OCI-LY7 (cell line): ENCODE measurements at regions not wholly inside any gene's neighbourhood (a gene's known extent, or its start where the extent isn't known, plus 50 kb on each side); places are given as distances from the start of the nearest gene placed in this dataset.

Experiments
- EZH2phosphoT487 ChIP-seq: fragments of 200-600 bp; sonication (generic); IDR thresholded peaks from 2 replicates; pipeline ENCODE4 v1.6.1; 2018; ENCODE audit warnings: low read depth, borderline replicate concordance, mild to moderate bottlenecking, mixed run types, antibody characterized with exemption, low read length, moderate library complexity, mixed read lengths
- TF ChIP-seq, protein P1 (sequence below): fragments of 200-600 bp; sonication (generic); conservative IDR thresholded peaks from 2 replicates; pipeline ENCODE4 v1.5.1; 2014; ENCODE audit warnings: mild to moderate bottlenecking, antibody characterized with exemption, low read length, moderate library complexity, mixed read lengths

DNA sequence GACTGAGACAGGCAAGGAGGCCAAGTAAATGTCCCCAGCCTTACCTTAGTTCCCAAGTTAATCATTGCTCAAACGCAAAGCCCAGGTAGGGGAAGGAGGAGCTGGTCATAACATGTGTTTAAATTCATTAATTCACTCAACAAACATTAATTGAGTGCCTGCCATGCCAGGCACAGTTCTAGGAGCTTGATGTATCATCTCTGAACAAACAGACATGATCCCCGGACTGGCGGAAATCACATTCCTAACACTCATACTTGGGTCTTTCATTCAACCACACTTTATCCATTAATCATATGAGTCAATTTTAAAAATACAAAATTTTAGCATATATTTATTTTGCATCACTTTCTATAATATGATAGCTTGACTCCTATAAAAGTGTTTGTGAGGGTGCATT, 335.3 kb upstream of the NOCT start:
- TF ChIP-seq, protein P1, sequence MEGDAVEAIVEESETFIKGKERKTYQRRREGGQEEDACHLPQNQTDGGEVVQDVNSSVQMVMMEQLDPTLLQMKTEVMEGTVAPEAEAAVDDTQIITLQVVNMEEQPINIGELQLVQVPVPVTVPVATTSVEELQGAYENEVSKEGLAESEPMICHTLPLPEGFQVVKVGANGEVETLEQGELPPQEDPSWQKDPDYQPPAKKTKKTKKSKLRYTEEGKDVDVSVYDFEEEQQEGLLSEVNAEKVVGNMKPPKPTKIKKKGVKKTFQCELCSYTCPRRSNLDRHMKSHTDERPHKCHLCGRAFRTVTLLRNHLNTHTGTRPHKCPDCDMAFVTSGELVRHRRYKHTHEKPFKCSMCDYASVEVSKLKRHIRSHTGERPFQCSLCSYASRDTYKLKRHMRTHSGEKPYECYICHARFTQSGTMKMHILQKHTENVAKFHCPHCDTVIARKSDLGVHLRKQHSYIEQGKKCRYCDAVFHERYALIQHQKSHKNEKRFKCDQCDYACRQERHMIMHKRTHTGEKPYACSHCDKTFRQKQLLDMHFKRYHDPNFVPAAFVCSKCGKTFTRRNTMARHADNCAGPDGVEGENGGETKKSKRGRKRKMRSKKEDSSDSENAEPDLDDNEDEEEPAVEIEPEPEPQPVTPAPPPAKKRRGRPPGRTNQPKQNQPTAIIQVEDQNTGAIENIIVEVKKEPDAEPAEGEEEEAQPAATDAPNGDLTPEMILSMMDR, result no peak
- TF ChIP-seq EZH2phosphoT487, result no peak
